ENCODE measurements at regions not wholly inside any gene's neighbourhood (a gene's known extent, or its start where the extent isn't known, plus 50 kb on each side); places are given as distances from the start of the nearest gene placed in this dataset.

GRCh38 chr22:47629791-47630655 is 867.6 kb downstream of the TBC1D22A start:
- H3K9me3 Mint-ChIP-seq = peaks cover 12% of the 10 kb centered on the region
- no peaks in the 10 kb centered on the region for H3F3A ChIP-seq (replicated peaks; ENCODE audit: low read depth)
- TF ChIP-seq ZNF462 (CRISPR knock-in tag; IDR thresholded peaks at IDR 0.05) = no peak
- no peak for TF ChIP-seq NANOG (IDR thresholded peaks at IDR 0.05; ENCODE audit: borderline replicate concordance)
- TF ChIP-seq CREB1 (CRISPR knock-in tag; IDR thresholded peaks at IDR 0.05; ENCODE audit: low read depth) = no peak
- TF ChIP-seq EZH2phosphoT487 (IDR thresholded peaks at IDR 0.05; ENCODE audit: unreplicated experiment) = no peak
- no peak for TF ChIP-seq CTCF (conservative IDR thresholded peaks at IDR 0.05; ENCODE audit: low read depth in 2 of 2)
- no peak for TF ChIP-seq EZH2 (IDR thresholded peaks at IDR 0.05; ENCODE audit: low read depth, unreplicated experiment)
- TF ChIP-seq REST (IDR thresholded peaks at IDR 0.05; ENCODE audit: unreplicated experiment) = no peak
- TF ChIP-seq ETS1 (IDR thresholded peaks at IDR 0.05) = no peak
- TF ChIP-seq STAT1 (IDR thresholded peaks at IDR 0.05; ENCODE audit: unreplicated experiment) = no peak
- no peak for TF ChIP-seq ZNF114 (CRISPR knock-in tag; IDR thresholded peaks at IDR 0.05)
- DNase-seq (ENCODE audit: low spot score) = no peak
- H2AFZ ChIP-seq = no peak overlapping the region
- H4K20me1 ChIP-seq (replicated peaks; ENCODE audit: insufficient read depth) = no peaks in the 10 kb centered on the region
- no peak overlapping the region for H3K27ac Mint-ChIP-seq
- no peak overlapping the region for H3K27ac ChIP-seq (ENCODE audit: low read depth)
- peaks cover 12% of the 10 kb centered on the region for H3K27me3 Mint-ChIP-seq (ENCODE audit: insufficient read depth, low read depth, poor library complexity)
- no peak overlapping the region for H3K4me3 Mint-ChIP-seq
- no peaks in the 10 kb centered on the region for H3K4me1 ChIP-seq (ENCODE audit: insufficient read depth)
- no peaks in the 10 kb centered on the region for H3K79me2 ChIP-seq (replicated peaks; ENCODE audit: insufficient read depth)
- no peaks in the 10 kb centered on the region for H3K36me3 ChIP-seq (ENCODE audit: insufficient read depth)
- H3K36me3 Mint-ChIP-seq (ENCODE audit: low read depth) = no peaks in the 10 kb centered on the region
- H3K4me2 ChIP-seq = no peak overlapping the region
- H3K4me1 Mint-ChIP-seq = no peaks in the 10 kb centered on the region
- no peaks in the 10 kb centered on the region for H3K27me3 ChIP-seq (ENCODE audit: insufficient read depth)
- H3K4me3 ChIP-seq = no peak overlapping the region
- no peaks in the 10 kb centered on the region for H3K9me2 ChIP-seq (ENCODE audit: insufficient read depth)
- no peak for ATAC-seq

All from GM23338 (cell line).